HCT116 (cell line): ENCODE measurements at regions not wholly inside any gene's neighbourhood (a gene's known extent, or its start where the extent isn't known, plus 50 kb on each side); places are given as distances from the start of the nearest gene placed in this dataset.

Experiments used
- ATAC-seq: fragments of 200-7000 bp; cut with Tn5 transposase; 2 replicates; pipeline ENCODE4 v1.9.1; 2020; ENCODE audit warnings: mild to moderate bottlenecking, moderate library complexity
- BruUV-seq: library from RNA; stranded (reverse); fragments of 400-500 nt; replicated peaks from 2 replicates; lab custom pipeline; 2021; lab: Mats Ljungman, UMichigan
- CTCF ChIA-PET: fragments of 300-600 bp; sonication (Branson Sonifier 250); formaldehyde crosslinking; loops from one replicate; lab custom pipeline; 2021; ENCODE audit warnings: antibody characterized with exemption; lab: Charles Lee
- POLR2A ChIA-PET: fragments of 300-600, 350-600 bp; sonication (Branson Sonifier 250); formaldehyde crosslinking; loops from one replicate; lab custom pipeline; 2021; ENCODE audit warnings: antibody characterized with exemption; lab: Charles Lee
- RAD21 ChIA-PET, 2 experiments: fragments of 300-600 bp; sonication (Branson Sonifier 250); formaldehyde crosslinking; loops; one replicate each; lab custom pipeline; 2023; ENCODE audit warnings: low total read pairs in 2 of 2; ENCODE audit not compliant: uncharacterized antibody in 2 of 2, unreplicated experiment in 2 of 2, low non-redundant PET in 1 of 2; lab: Charles Lee
- DNase-seq: peaks from one replicate; pipeline ENCODE4 v3.0.0-alpha.2; 2010; ENCODE audit warnings: low read depth, low spot score
- H2AFZ ChIP-seq: fragments of 200-600 bp; shearing (Covaris generic), sonication (generic); 2 replicates; pipeline ENCODE4 v1.6.1; 2017; ENCODE audit warnings: low read depth, mixed run types, mixed read lengths, antibody characterized with exemption, low read length; ENCODE audit not compliant: poor library complexity, severe bottlenecking
- H3K27ac ChIP-seq: 2 replicates; pipeline ENCODE4 v1.5.1; 2012; ENCODE audit warnings: low read depth, low read length
- H3K27me3 ChIP-seq: fragments of 200-600 bp; sonication (generic); 2 replicates; pipeline ENCODE4 v1.6.1; 2016; ENCODE audit warnings: mixed run types, low read length, mixed read lengths; ENCODE audit not compliant: insufficient read depth
- H3K36me3 ChIP-seq, 2 experiments: fragments of 200-500 bp in 1 of 2; fragments of 200-600 bp in 1 of 2; sonication (Bioruptor generic) in 1 of 2; sonication (generic) in 1 of 2; 2 replicates each; pipeline versions ENCODE4 v1.5.1 to v1.6.1; 2014 to 2016; ENCODE audit warnings: low read length in 2 of 2, inconsistent platforms in 1 of 2, mixed read lengths in 1 of 2, mixed run types in 1 of 2; ENCODE audit not compliant: insufficient read depth in 2 of 2, control insufficient read depth in 1 of 2
- H3K4me1 ChIP-seq, 2 experiments: fragments of 200-600 bp in 1 of 2; sonication (generic) in 1 of 2; 2 replicates each; pipeline versions ENCODE4 v1.5.1 to v1.6.1; 2012 to 2017; ENCODE audit warnings: low read length in 2 of 2, inconsistent platforms in 1 of 2, mild to moderate bottlenecking in 1 of 2, mixed read lengths in 1 of 2, mixed run types in 1 of 2, moderate library complexity in 1 of 2; ENCODE audit not compliant: insufficient read depth in 2 of 2, control insufficient read depth in 1 of 2
- H3K4me2 ChIP-seq: fragments of 200-600 bp; sonication (generic); 2 replicates; pipeline ENCODE4 v1.6.1; 2017; ENCODE audit warnings: mixed run types, low read length, mixed read lengths
- H3K4me3 ChIP-seq, 2 experiments: fragments of 200-600 bp in 1 of 2; sonication (generic) in 1 of 2; replicated peaks in 1 of 2; 2 replicates each; pipeline ENCODE4 v1.5.1; 2011 to 2016; ENCODE audit warnings: low read length in 2 of 2, control low read depth in 1 of 2, low read depth in 1 of 2, mild to moderate bottlenecking in 1 of 2, mixed read lengths in 1 of 2, mixed run types in 1 of 2
- H3K79me2 ChIP-seq: fragments of 200-600 bp; sonication (generic); 2 replicates; pipeline ENCODE4 v1.6.1; 2017; ENCODE audit warnings: mild to moderate bottlenecking, mixed run types, low read length, moderate library complexity, mixed read lengths; ENCODE audit not compliant: insufficient read depth
- H3K9ac ChIP-seq: fragments of 200-600 bp; sonication (generic); 2 replicates; pipeline ENCODE4 v1.6.1; 2016; ENCODE audit warnings: low read length, mixed read lengths
- H3K9me2 ChIP-seq: fragments of 200-600 bp; sonication (generic), shearing (Covaris generic); 2 replicates; pipeline ENCODE4 v1.6.1; 2017; ENCODE audit warnings: mixed run types, mild to moderate bottlenecking, moderate library complexity; ENCODE audit not compliant: insufficient read depth
- H3K9me3 ChIP-seq, 2 experiments: fragments of 200-500 bp in 1 of 2; fragments of 200-600 bp in 1 of 2; sonication (Bioruptor generic) in 1 of 2; sonication (generic) in 1 of 2; 2 replicates each; pipeline ENCODE4 v1.6.1; 2014 to 2017; ENCODE audit warnings: low read length in 2 of 2, mixed read lengths in 2 of 2, inconsistent platforms in 1 of 2, low read depth in 1 of 2, mild to moderate bottlenecking in 1 of 2, mixed run types in 1 of 2, moderate library complexity in 1 of 2; ENCODE audit not compliant: control insufficient read depth in 1 of 2, insufficient read depth in 1 of 2
- H4K20me1 ChIP-seq: fragments of 200-600 bp; sonication (generic), shearing (Covaris generic); 2 replicates; pipeline ENCODE4 v1.6.1; 2017; ENCODE audit warnings: mixed run types, mild to moderate bottlenecking, moderate library complexity; ENCODE audit not compliant: insufficient read depth
- CBX3 ChIP-seq: IDR thresholded peaks from 2 replicates; pipeline ENCODE4 v1.6.1; 2012; ENCODE audit warnings: low read depth
- CEBPB ChIP-seq: IDR thresholded peaks from 2 replicates; pipeline ENCODE4 v1.6.1; 2012; ENCODE audit warnings: low read depth
- EGR1 ChIP-seq: IDR thresholded peaks from 2 replicates; pipeline ENCODE4 v1.6.1; 2012; ENCODE audit warnings: low read depth
- ELF1 ChIP-seq: IDR thresholded peaks from 2 replicates; pipeline ENCODE4 v1.6.1; 2012; ENCODE audit warnings: low read depth, borderline replicate concordance
- EZH2 ChIP-seq: fragments of 200-600 bp; sonication (generic); IDR thresholded peaks from 2 replicates; pipeline ENCODE4 v1.6.1; 2017; ENCODE audit warnings: antibody characterized with exemption, mixed run types
- EZH2phosphoT487 ChIP-seq: fragments of 200-600 bp; IDR thresholded peaks from 2 replicates; pipeline ENCODE4 v1.6.1; 2018; ENCODE audit warnings: antibody characterized with exemption, borderline replicate concordance
- POLR2A ChIP-seq: IDR thresholded peaks from 2 replicates; pipeline ENCODE4 v1.7.0; 2011; ENCODE audit warnings: borderline replicate concordance; ENCODE audit not compliant: insufficient read depth, insufficient read length; ENCODE audit errors: extremely low read depth
- RAD21 ChIP-seq: IDR thresholded peaks from 2 replicates; pipeline ENCODE4 v1.6.1; 2012; ENCODE audit warnings: low read depth, mild to moderate bottlenecking
- SRF ChIP-seq: IDR thresholded peaks from 2 replicates; pipeline ENCODE4 v1.6.1; 2012; ENCODE audit warnings: low read depth
- ZFX ChIP-seq: fragments of 450-650 bp; IDR thresholded peaks from 2 replicates; pipeline ENCODE4 v1.6.1; 2017
- ZNF274 ChIP-seq: fragments of 200-500 bp; sonication (Bioruptor generic); IDR thresholded peaks from 2 replicates; pipeline ENCODE4 v1.6.1; 2014; ENCODE audit warnings: mild to moderate bottlenecking, low read depth, low read length, inconsistent platforms
- intact Hi-C: fragments of 100-400 bp; cut with micrococcal nuclease; formaldehyde crosslinking; loops from 2 replicates; pipeline ENCODE4 v1.10.0; 2022

DNA sequence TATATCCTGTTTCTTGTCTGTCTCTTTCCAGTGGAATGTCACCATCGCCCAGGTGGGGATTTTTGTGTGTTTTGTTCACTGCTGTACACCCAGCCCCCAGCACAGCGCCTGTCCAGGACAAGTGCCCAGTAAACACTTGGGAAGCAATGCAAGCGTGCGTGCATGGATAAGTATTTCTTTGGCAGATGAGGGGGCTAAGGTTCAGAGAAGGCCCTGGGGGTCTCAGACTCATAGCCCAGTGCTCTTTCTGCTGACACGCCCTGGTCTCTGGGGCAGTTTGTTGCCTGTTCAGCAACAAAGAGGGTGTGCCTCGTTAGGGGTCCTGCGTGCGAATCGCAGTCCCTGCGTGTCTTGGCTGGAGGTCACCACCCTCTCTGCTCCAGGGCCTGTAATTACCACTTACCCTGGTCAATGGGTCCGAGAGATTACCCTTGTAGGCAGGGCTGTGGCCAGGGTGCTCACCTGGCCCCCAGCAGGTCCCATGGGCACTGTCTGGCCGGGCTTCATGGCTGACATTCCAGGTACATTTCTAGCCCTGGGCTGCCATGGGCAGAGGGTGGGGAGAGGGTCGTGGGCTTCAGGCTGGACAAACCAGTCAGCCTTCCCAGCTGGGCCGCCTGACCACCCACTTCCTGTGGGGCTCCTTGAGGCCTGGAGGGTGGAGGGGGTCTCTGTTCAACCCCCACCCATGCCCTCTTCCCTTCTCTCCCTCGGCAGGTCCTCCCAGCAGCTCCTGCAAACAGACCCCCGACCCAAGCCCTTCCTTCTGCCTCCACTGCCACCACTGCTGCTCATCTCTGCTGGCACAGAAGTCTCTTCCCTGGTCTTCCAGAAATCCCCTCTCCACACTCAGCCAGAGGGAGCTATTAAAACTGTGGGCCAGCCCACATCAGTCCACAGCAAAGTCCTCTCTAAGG is 87.1 kb downstream of the CEBPB start:
- intact Hi-C loops = no loop called here
- ATAC-seq (no peak), DNase-seq (no peak)
- POLR2A ChIA-PET = no interaction called here
- Histone ChIP-seq H3K4me3 (no peak overlapping the region), H3K9ac (no peak overlapping the region), H3K79me2 (no peaks in the 10 kb centered on the region), H3K4me2 (peak overlapping the region; percentile 66; the same call in 1 of the 2 replicates), H3K36me3 (no peaks in the 10 kb centered on the region), H3K9me3 (no peaks in the 10 kb centered on the region), H3K9me2 (no peaks in the 10 kb centered on the region), H2AFZ (no peak overlapping the region), H4K20me1 (no peaks in the 10 kb centered on the region), H3K27me3 (no peaks in the 10 kb centered on the region), H3K4me1 (peaks cover 10 to 36% of the 10 kb centered on the region in 2 experiments), H3K27ac (peak overlapping the region; percentile 48; the same call in 1 of the 2 replicates)
- RAD21 ChIA-PET = no interaction called here
- no TSS peak for BruUV-seq
- CTCF ChIA-PET = no interaction called here
- TF ChIP-seq ELF1 (no peak), EZH2phosphoT487 (no peak), EZH2 (no peak), RAD21 (no peak), ZNF274 (no peak), CBX3 (no peak), EGR1 (no peak), ZFX (no peak), POLR2A (no peak)

GRCh38 chr20:50278377-50278683 is 87.7 kb downstream of the CEBPB start:
- peak overlapping the region; percentile 66 for H3K4me2 ChIP-seq
- no peak for DNase-seq
- no peaks in the 10 kb centered on the region for H3K9me3 ChIP-seq
- no peak overlapping the region for H2AFZ ChIP-seq
- POLR2A ChIA-PET = no interaction called here
- H3K4me1 ChIP-seq = peaks cover 13 to 42% of the 10 kb centered on the region in 2 experiments
- H3K4me3 ChIP-seq = no peak overlapping the region
- H4K20me1 ChIP-seq = no peaks in the 10 kb centered on the region
- no TSS peak for BruUV-seq
- peak overlapping the region; percentile 48 for H3K27ac ChIP-seq
- peak overlapping the region; percentile 34 for H3K9ac ChIP-seq
- CTCF ChIA-PET = no interaction called here
- no peak for TF ChIP-seq SRF
- no peak for TF ChIP-seq CEBPB
- no peak for TF ChIP-seq ZFX
- TF ChIP-seq, all 23 proteins: peak for 0
- peak; percentile 12 for ATAC-seq
- Histone ChIP-seq H3K9me2 (no peaks in the 10 kb centered on the region), H3K27me3 (no peaks in the 10 kb centered on the region), H3K79me2 (no peaks in the 10 kb centered on the region), H3K36me3 (no peaks in the 10 kb centered on the region)
- intact Hi-C loops = no loop called here
- RAD21 ChIA-PET = no interaction called here
